GM12878 (cell line): ENCODE measurements at regions not wholly inside any gene's neighbourhood (a gene's known extent, or its start where the extent isn't known, plus 50 kb on each side); places are given as distances from the start of the nearest gene placed in this dataset.
"Not testable (repeated sequence)": the region's sequence is repeated elsewhere in the genome, so short reads cannot be mapped to it uniquely, and the experiment has no call there.

ENCODE experiments used
- CBX3 ChIP-seq: fragments of 200-600 bp; sonication (generic); IDR thresholded peaks from 2 replicates; pipeline ENCODE4 v1.6.1; 2016; ENCODE audit warnings: low read depth, borderline replicate concordance
- CBX5 ChIP-seq: sonication (generic); IDR thresholded peaks from 2 replicates; pipeline ENCODE4 v1.6.1; 2016; ENCODE audit warnings: low read depth, moderate library complexity, mild to moderate bottlenecking, inconsistent platforms
- CTCF ChIP-seq, 3 experiments: IDR thresholded peaks in 2 of 3; conservative IDR thresholded peaks in 1 of 3; 2 replicates each; pipeline ENCODE4 v1.5.1; 2011; ENCODE audit warnings: low read depth in 3 of 3, low read length in 3 of 3, mild to moderate bottlenecking in 3 of 3, control low read depth in 2 of 3, moderate library complexity in 2 of 3, inconsistent platforms in 1 of 3, mixed read lengths in 1 of 3; ENCODE audit not compliant: control insufficient read depth in 2 of 3, insufficient read depth in 1 of 3; ENCODE audit errors: extremely low read depth in 1 of 3
- EZH2 ChIP-seq: IDR thresholded peaks from 2 replicates; pipeline ENCODE4 v1.6.1; 2012; ENCODE audit warnings: low read depth, mild to moderate bottlenecking, control low read depth, inconsistent platforms, low read length, borderline replicate concordance; ENCODE audit not compliant: control insufficient read depth
- HDGF ChIP-seq: fragments of 450-650 bp; IDR thresholded peaks from 2 replicates; pipeline ENCODE4 v1.6.1; 2016; ENCODE audit warnings: antibody characterized with exemption
- NBN ChIP-seq: fragments of 450-650 bp; IDR thresholded peaks from 2 replicates; pipeline ENCODE4 v1.6.1; 2016
- PKNOX1 ChIP-seq: fragments of 450-650 bp; IDR thresholded peaks from 2 replicates; pipeline ENCODE4 v1.6.1; 2016; ENCODE audit warnings: mild to moderate bottlenecking
- POLR2A ChIP-seq: IDR thresholded peaks from 2 replicates; pipeline ENCODE4 v1.6.1; 2011; ENCODE audit warnings: low read depth, mild to moderate bottlenecking, low read length
- POLR2AphosphoS5 ChIP-seq: IDR thresholded peaks from 2 replicates; pipeline ENCODE4 v1.6.1; 2011; ENCODE audit warnings: mild to moderate bottlenecking, low read length, inconsistent platforms
- SMC3 ChIP-seq: IDR thresholded peaks from 2 replicates; pipeline ENCODE4 v1.6.1; 2011; ENCODE audit warnings: low read length, improper control_type of control experiment, borderline replicate concordance
- SUZ12 ChIP-seq: fragments of 200-600 bp; sonication (generic); IDR thresholded peaks from one replicate; pipeline ENCODE4 v1.6.1; 2018; ENCODE audit warnings: antibody characterized with exemption, mild to moderate bottlenecking; ENCODE audit not compliant: unreplicated experiment
- USF1 ChIP-seq: IDR thresholded peaks from 2 replicates; pipeline ENCODE4 v1.6.1; 2011; ENCODE audit warnings: borderline replicate concordance, low read depth, mild to moderate bottlenecking, moderate library complexity, mixed read lengths, low read length; ENCODE audit not compliant: insufficient read depth; ENCODE audit errors: extremely low read length
- TF ChIP-seq, protein P1 (sequence below): fragments of 450-650 bp; IDR thresholded peaks from 2 replicates; pipeline ENCODE4 v1.6.1; 2017; ENCODE audit warnings: mild to moderate bottlenecking
- TF ChIP-seq, protein P2 (sequence below): fragments of 450-650 bp; IDR thresholded peaks from 2 replicates; pipeline ENCODE4 v1.6.1; 2017; ENCODE audit warnings: antibody characterized with exemption, mild to moderate bottlenecking, moderate library complexity

DNA sequence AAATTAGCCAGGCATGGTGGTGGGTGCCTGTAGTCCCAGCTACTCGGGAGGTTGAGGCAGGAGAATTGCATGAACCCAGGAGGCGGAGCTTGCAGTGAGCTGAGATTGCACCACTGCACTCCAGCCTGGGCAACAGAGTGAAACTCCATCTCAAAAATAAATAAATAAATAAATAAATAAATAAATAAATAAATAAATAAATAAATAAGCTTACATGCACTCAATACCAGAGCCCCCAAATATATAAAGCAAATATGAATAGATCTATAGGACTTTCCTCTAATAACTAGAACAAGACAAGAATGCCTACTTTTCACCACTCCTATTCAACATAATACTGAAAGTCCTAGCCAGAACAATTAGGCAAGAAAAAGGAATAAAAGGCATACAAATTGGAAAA, 147.5 kb upstream of the SOX6 start:
- not testable (repeated sequence) for TF ChIP-seq HDGF; PKNOX1; CBX3; NBN; CBX5; POLR2AphosphoS5; POLR2A; CTCF (IDR thresholded peaks at IDR 0.05 in 2 of 3, conservative IDR thresholded peaks at IDR 0.05 in 1 of 3; ENCODE audit: control insufficient read depth in 2 of 3, extremely low read depth in 1 of 3, insufficient read depth in 1 of 3, low read depth in 3 of 3, low read length in 3 of 3); SMC3; USF1; EZH2; SUZ12
- TF ChIP-seq, protein P1, sequence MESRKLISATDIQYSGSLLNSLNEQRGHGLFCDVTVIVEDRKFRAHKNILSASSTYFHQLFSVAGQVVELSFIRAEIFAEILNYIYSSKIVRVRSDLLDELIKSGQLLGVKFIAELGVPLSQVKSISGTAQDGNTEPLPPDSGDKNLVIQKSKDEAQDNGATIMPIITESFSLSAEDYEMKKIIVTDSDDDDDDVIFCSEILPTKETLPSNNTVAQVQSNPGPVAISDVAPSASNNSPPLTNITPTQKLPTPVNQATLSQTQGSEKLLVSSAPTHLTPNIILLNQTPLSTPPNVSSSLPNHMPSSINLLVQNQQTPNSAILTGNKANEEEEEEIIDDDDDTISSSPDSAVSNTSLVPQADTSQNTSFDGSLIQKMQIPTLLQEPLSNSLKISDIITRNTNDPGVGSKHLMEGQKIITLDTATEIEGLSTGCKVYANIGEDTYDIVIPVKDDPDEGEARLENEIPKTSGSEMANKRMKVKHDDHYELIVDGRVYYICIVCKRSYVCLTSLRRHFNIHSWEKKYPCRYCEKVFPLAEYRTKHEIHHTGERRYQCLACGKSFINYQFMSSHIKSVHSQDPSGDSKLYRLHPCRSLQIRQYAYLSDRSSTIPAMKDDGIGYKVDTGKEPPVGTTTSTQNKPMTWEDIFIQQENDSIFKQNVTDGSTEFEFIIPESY = not testable (repeated sequence)
- TF ChIP-seq, protein P2, sequence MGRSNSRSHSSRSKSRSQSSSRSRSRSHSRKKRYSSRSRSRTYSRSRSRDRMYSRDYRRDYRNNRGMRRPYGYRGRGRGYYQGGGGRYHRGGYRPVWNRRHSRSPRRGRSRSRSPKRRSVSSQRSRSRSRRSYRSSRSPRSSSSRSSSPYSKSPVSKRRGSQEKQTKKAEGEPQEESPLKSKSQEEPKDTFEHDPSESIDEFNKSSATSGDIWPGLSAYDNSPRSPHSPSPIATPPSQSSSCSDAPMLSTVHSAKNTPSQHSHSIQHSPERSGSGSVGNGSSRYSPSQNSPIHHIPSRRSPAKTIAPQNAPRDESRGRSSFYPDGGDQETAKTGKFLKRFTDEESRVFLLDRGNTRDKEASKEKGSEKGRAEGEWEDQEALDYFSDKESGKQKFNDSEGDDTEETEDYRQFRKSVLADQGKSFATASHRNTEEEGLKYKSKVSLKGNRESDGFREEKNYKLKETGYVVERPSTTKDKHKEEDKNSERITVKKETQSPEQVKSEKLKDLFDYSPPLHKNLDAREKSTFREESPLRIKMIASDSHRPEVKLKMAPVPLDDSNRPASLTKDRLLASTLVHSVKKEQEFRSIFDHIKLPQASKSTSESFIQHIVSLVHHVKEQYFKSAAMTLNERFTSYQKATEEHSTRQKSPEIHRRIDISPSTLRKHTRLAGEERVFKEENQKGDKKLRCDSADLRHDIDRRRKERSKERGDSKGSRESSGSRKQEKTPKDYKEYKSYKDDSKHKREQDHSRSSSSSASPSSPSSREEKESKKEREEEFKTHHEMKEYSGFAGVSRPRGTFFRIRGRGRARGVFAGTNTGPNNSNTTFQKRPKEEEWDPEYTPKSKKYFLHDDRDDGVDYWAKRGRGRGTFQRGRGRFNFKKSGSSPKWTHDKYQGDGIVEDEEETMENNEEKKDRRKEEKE = not testable (repeated sequence)
